IPS DF 6.9 (cell line): ENCODE measurements at regions not wholly inside any gene's neighbourhood (a gene's known extent, or its start where the extent isn't known, plus 50 kb on each side); places are given as distances from the start of the nearest gene placed in this dataset.

Source experiments
- DNase-seq: peaks from one replicate; pipeline ENCODE4 v3.0.0-alpha.2; 2013; ENCODE audit warnings: low read depth, low spot score
- H3K27ac ChIP-seq: one replicate; pipeline ENCODE4 v1.5.1; 2013; ENCODE audit warnings: low read length, control low read depth
- H3K27me3 ChIP-seq: 2 replicates; pipeline ENCODE4 v1.6.1; 2013; ENCODE audit warnings: mild to moderate bottlenecking, low read length; ENCODE audit not compliant: control insufficient read depth, insufficient read depth
- H3K36me3 ChIP-seq: 2 replicates; pipeline ENCODE4 v1.6.1; 2013; ENCODE audit warnings: low read length; ENCODE audit not compliant: control insufficient read depth, insufficient read depth
- H3K4me1 ChIP-seq: 2 replicates; pipeline ENCODE4 v1.6.1; 2013; ENCODE audit warnings: low read length; ENCODE audit not compliant: control insufficient read depth, insufficient read depth
- H3K4me3 ChIP-seq: 2 replicates; pipeline ENCODE4 v1.5.1; 2013; ENCODE audit warnings: mild to moderate bottlenecking, low read length
- H3K9me3 ChIP-seq: 2 replicates; pipeline ENCODE4 v1.6.1; 2013; ENCODE audit warnings: low read length, inconsistent platforms; ENCODE audit not compliant: control insufficient read depth, insufficient read depth
- WGBS: extraction: QIAGEN DNeasy Blood & Tissue Kit; methylation state at CpG from one replicate; pipeline ENCODE4 v1.1.7; 2013; ENCODE audit warnings: mixed read lengths, missing lambda C conversion rate; ENCODE audit not compliant: insufficient read length, insufficient coverage; 5-methylcytosine and 5-hydroxymethylcytosine counted together

- H3K27me3 ChIP-seq = no peaks in the 10 kb centered on the region
- no peaks in the 10 kb centered on the region for H3K9me3 ChIP-seq
- H3K36me3 ChIP-seq = no peaks in the 10 kb centered on the region
- WGBS = 100% methylated on average over 1 of the region's 2 CpGs
- H3K27ac ChIP-seq = no peak overlapping the region
- DNase-seq = no peak
- H3K4me3 ChIP-seq = no peak overlapping the region
- no peaks in the 10 kb centered on the region for H3K4me1 ChIP-seq
Observed at GRCh38 chr6:113047932-113048331, 700.8 kb downstream of the RFPL4B start.

- no peak for DNase-seq
- WGBS = no CpG with 5 or more reads among the region's 3 CpGs
- Histone ChIP-seq H3K4me1 (no peaks in the 10 kb centered on the region), H3K27me3 (no peaks in the 10 kb centered on the region), H3K36me3 (no peaks in the 10 kb centered on the region), H3K27ac (no peak overlapping the region), H3K4me3 (no peak overlapping the region), H3K9me3 (no peaks in the 10 kb centered on the region)
Observed at GRCh38 chr6:113048741-113049140, 701.6 kb downstream of the RFPL4B start.

- H3K36me3 ChIP-seq = no peaks in the 10 kb centered on the region
- H3K4me1 ChIP-seq = no peaks in the 10 kb centered on the region
- no CpG with 5 or more reads among the region's 2 CpGs for WGBS
- no peak for DNase-seq
- H3K4me3 ChIP-seq = no peak overlapping the region
- H3K27me3 ChIP-seq = no peaks in the 10 kb centered on the region
- no peaks in the 10 kb centered on the region for H3K9me3 ChIP-seq
- H3K27ac ChIP-seq = no peak overlapping the region
Observed at GRCh38 chr6:113049190-113049589, 702.1 kb downstream of the RFPL4B start.

GRCh38 chr6:113050010-113050858 lies 703.1 kb downstream of the RFPL4B start:
- H3K27ac ChIP-seq = no peak overlapping the region
- no peak for DNase-seq
- no peak overlapping the region for H3K4me3 ChIP-seq
- H3K9me3 ChIP-seq = no peaks in the 10 kb centered on the region
- no peaks in the 10 kb centered on the region for H3K27me3 ChIP-seq
- no peaks in the 10 kb centered on the region for H3K4me1 ChIP-seq
- H3K36me3 ChIP-seq = no peaks in the 10 kb centered on the region
- no CpG with 5 or more reads among the region's 6 CpGs for WGBS

GRCh38 chr6:113050979-113051378 lies 703.8 kb downstream of the RFPL4B start:
- no peaks in the 10 kb centered on the region for H3K36me3 ChIP-seq
- no peak for DNase-seq
- WGBS = no CpG with 5 or more reads among the region's 5 CpGs
- no peaks in the 10 kb centered on the region for H3K27me3 ChIP-seq
- H3K4me3 ChIP-seq = no peak overlapping the region
- H3K4me1 ChIP-seq = no peaks in the 10 kb centered on the region
- no peaks in the 10 kb centered on the region for H3K9me3 ChIP-seq
- H3K27ac ChIP-seq = no peak overlapping the region

GRCh38 chr6:113052506-113052905 lies 705.4 kb downstream of the RFPL4B start:
- no peak overlapping the region for H3K4me3 ChIP-seq
- H3K27ac ChIP-seq = no peak overlapping the region
- H3K4me1 ChIP-seq = no peaks in the 10 kb centered on the region
- H3K36me3 ChIP-seq = no peaks in the 10 kb centered on the region
- DNase-seq = no peak
- WGBS = no CpG with 5 or more reads among the region's 3 CpGs
- no peaks in the 10 kb centered on the region for H3K9me3 ChIP-seq
- H3K27me3 ChIP-seq = no peaks in the 10 kb centered on the region

GRCh38 chr6:113055061-113055460 lies 707.9 kb downstream of the RFPL4B start:
- Histone ChIP-seq H3K4me3 (no peak overlapping the region), H3K9me3 (no peaks in the 10 kb centered on the region), H3K27me3 (no peaks in the 10 kb centered on the region), H3K4me1 (no peaks in the 10 kb centered on the region), H3K27ac (no peak overlapping the region), H3K36me3 (no peaks in the 10 kb centered on the region)
- WGBS = no CpG with 5 or more reads among the region's 3 CpGs
- DNase-seq = no peak

GRCh38 chr6:113055998-113056397 lies 708.9 kb downstream of the RFPL4B start:
- DNase-seq = no peak
- Histone ChIP-seq H3K36me3 (no peaks in the 10 kb centered on the region), H3K4me1 (no peaks in the 10 kb centered on the region), H3K4me3 (no peak overlapping the region), H3K27ac (no peak overlapping the region), H3K9me3 (no peaks in the 10 kb centered on the region), H3K27me3 (no peaks in the 10 kb centered on the region)
- WGBS = no CpG with 5 or more reads among the region's 1 CpG

GRCh38 chr6:113057567-113058053 lies 710.5 kb downstream of the RFPL4B start:
- no CpG with 5 or more reads among the region's 1 CpG for WGBS
- H3K4me1 ChIP-seq = no peaks in the 10 kb centered on the region
- no peaks in the 10 kb centered on the region for H3K36me3 ChIP-seq
- no peak overlapping the region for H3K27ac ChIP-seq
- DNase-seq = no peak
- no peaks in the 10 kb centered on the region for H3K9me3 ChIP-seq
- no peak overlapping the region for H3K4me3 ChIP-seq
- no peaks in the 10 kb centered on the region for H3K27me3 ChIP-seq

GRCh38 chr6:113060664-113061063 lies 713.5 kb downstream of the RFPL4B start:
- Histone ChIP-seq H3K4me1 (no peaks in the 10 kb centered on the region), H3K27ac (no peak overlapping the region), H3K27me3 (no peaks in the 10 kb centered on the region), H3K36me3 (no peaks in the 10 kb centered on the region), H3K4me3 (no peak overlapping the region), H3K9me3 (no peaks in the 10 kb centered on the region)
- no CpG with 5 or more reads among the region's 2 CpGs for WGBS
- no peak for DNase-seq

GRCh38 chr6:113065611-113066010 lies 718.5 kb downstream of the RFPL4B start:
- Histone ChIP-seq H3K9me3 (no peaks in the 10 kb centered on the region), H3K4me3 (no peak overlapping the region), H3K27ac (no peak overlapping the region), H3K36me3 (no peaks in the 10 kb centered on the region), H3K4me1 (no peaks in the 10 kb centered on the region), H3K27me3 (no peaks in the 10 kb centered on the region)
- no peak for DNase-seq
- WGBS = no CpG with 5 or more reads among the region's 2 CpGs
